GM21529 (cell line): ENCODE measurements at regions not wholly inside any gene's neighbourhood (a gene's known extent, or its start where the extent isn't known, plus 50 kb on each side); places are given as distances from the start of the nearest gene placed in this dataset.
"Not testable (repeated sequence)": the region's sequence is repeated elsewhere in the genome, so short reads cannot be mapped to it uniquely, and the experiment has no call there.

ENCODE experiments used
- ATAC-seq: cut with Tn5 transposase; IDR thresholded peaks from one replicate; pipeline ENCODE4 v1.9.1; 2021; ENCODE audit not compliant: unreplicated experiment

DNA sequence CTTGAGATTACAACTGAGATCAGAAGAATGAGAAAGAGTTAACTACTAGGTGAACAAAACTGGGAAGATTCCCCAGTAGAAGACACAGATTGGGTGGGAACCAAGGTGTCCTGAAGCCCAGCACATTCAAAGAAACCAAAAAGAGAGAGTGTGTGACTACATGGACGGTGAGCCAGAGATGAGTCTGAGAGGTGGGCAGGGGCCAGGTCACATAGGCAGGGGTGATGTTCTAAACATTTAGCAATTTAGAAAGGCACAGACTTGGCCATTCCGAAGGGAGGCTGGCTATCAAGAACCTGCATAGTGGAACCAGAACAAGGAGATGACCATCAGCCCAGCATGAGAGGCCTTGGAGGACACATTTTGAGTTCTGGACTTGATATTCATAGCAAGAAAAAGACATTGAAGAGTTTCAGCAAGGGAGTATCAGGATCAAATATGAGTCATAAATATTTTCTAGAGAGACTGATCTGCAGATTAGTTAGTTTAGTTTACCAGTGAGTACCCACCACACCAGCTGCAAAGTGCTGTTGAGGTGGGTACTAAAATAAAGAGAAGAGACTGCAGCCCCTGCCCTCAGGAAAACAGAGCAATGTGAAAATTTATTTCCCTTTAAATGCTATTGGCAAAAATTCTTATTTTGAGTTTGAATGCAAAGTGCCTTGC lies 340.5 kb upstream of the PRDM1 start:
- ATAC-seq, result peak; percentile 40

GRCh38 chr6:105744815-105745214 lies 341.3 kb upstream of the PRDM1 start:
- ATAC-seq, result no peak

DNA sequence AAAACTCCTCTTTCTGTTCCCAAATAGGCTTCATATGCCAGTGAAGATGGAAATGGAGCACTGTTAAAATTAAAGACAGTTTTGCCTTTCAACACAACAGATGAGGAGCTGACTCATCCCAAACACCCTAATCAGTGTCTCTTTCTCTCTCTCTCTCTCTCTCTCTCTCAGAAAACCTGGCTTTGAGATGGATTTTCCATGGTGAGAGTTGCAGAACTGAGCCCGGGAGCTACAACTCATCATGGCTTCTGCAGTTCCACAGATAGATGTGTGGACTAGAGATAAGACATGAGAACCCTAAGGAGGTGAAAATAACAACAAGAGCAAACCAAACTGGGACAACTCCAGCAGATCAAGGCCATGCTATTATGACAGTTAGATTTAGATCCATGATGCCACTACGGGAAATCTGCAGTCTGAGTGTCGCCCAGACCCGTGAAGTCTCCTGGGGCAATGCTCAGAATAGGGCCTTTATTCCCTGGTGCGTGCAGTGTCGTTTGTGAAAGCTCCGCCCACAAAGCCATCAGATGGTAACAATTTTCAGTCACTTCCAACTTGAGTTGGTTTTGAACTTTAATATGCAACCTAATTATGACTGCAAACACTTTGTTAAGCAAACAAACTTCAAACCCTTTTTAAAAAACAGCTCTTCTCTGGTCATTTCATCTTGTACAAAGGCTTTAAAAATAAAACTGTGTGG lies 338.2 kb upstream of the PREP start:
- no peak for ATAC-seq

GRCh38 chr6:105739764-105740163 lies 336.9 kb upstream of the PREP start:
- no peak for ATAC-seq

- no peak for ATAC-seq
Observed at GRCh38 chr6:105733556-105734162, 330.8 kb upstream of the PREP start.

- ATAC-seq, result no peak
Observed at GRCh38 chr6:105728995-105729394, 326.1 kb upstream of the PREP start.

GRCh38 chr6:105726902-105727655 lies 324.2 kb upstream of the PREP start:
- no peak for ATAC-seq

DNA sequence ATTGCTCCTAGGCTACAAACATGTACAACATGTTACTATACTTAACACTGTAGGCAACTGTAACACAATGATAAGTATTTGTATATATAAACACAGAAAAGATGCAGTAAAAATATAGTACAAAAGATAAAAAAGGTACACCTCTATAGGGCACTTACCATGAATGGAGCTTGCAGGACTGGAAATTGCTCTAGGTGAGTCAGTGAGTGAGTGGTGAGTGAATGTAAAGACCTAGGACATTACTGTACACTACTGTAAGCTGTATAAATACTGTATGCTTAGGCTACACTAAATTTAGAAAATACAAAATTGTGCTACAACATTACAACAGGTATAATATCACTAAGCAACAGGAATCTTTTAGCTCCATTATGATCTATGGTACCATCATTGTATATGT lies 312.0 kb upstream of the PREP start:
- ATAC-seq, result no peak

DNA sequence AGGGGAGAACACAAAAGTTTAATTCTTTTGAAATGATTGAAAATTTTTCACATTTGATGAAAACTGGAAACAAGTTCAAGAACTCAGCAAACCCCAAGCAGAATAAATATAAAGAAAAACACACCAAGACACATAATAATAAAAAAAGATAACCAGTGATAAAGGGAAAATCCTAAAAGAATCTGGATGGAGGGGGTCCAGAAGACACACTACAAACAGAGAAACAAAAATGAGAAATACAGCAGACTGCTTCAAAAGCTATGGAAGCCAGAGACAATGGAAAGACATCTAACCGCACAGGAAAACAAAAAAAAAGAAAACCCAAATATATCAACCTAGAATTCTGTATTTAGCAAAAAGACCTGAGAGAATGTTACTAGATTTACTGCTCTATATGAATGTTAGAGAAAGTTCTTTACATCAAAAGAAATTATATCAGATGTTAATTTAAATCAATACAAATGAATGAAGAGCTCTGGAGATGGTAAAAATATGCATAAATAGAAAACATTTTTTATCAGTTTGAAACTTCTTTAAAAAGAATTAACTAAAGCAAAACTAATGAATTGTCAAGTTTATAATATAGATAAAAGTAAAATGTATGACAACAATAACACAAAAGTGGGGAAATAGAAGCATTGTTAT lies 310.7 kb upstream of the PREP start:
- ATAC-seq, result no peak

- ATAC-seq, result no peak
Observed at GRCh38 chr6:105711216-105711615, 308.3 kb upstream of the PREP start.

GRCh38 chr6:105705608-105706007 lies 302.7 kb upstream of the PREP start:
- ATAC-seq, result no peak

- ATAC-seq, result no peak
Observed at GRCh38 chr6:105695461-105695860, 292.6 kb upstream of the PREP start.

DNA sequence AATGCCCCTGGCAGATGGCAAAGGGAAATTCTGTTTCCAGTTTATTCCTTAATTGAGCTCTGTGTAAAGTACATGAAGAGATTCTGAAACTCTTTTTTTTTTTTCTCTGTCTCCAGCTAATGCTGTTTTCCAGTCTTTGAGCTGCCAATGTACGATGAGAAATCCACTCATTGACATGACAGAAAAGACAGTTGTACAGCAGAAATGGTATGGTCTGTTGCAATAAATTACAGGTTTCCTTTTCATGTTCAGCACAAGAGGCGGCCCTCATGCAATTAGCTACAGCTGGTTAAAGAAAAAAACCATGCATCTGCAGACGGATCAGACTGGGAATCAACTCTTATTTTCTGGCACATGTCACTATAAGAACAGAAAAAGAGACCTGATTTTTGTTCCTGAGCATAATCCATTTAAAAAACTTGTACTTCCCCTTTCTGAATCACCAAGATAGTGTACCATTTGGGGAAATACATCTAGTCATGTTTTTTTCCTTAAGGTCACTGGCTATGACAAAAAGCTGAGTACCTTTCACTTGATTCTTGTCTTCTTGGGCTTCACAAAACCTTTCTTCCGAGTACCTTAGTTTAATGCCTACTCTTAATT lies 289.8 kb upstream of the PREP start:
- ATAC-seq, result no peak

DNA sequence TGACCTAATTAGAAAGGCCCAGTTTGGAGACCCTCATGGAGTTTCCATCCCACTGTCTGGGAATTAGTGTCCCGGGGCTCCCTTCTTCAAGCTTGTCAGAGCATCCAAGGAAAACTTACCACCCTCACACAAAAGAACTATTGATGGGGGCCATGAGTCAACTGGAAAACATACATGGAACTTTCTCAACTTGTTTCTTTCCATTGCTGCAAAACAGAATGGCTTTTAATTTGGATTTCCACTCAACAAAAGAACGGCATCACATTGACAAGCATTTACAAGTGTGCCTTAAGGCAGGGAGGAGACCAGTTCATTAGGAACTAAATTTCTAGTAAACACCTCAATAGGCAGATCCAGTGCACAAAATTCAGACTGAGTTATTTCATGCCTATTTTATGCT lies 289.1 kb upstream of the PREP start:
- ATAC-seq, result no peak

GRCh38 chr6:105691081-105691480 lies 288.2 kb upstream of the PREP start:
- no peak for ATAC-seq

DNA sequence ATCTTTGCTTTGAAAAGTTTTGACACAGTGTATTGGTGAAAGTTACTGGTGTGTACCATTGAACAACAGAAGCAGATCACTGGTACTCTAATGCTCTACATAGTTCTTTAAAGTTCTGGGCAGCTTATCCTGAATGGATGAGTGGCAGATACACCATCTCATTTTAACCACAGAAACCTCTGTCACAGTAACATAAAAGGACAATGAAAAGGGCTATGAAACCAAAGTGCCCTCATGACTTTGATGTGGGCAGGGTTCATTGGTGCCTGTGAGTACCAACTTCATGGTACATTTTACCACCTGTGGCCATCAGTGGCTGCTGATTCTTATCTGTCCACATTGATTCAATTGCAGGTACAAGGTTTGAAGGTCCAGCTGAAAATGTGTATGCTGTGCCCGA lies 285.7 kb upstream of the PREP start:
- ATAC-seq, result no peak

DNA sequence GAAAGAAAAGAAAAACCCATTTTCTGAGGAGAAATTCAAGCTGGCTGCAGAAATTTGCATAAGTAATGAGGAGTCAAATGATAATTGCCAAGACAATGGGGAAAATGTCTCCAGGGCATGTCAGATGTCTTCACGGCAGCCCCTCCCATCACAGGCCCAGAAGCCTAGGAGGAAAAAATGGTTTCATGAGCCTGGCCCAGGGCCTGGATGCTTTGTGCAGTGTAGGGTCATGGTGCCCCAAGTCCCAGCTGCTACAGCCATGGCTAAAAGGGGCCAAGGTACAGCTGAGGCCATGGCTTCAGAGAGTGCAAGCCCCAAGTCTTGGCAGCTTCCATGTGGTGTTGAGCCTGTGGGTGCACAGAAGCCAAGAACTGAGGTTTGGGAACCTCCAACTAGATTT lies 283.9 kb upstream of the PREP start:
- not testable (repeated sequence) for ATAC-seq

GRCh38 chr6:105681061-105681460 lies 278.2 kb upstream of the PREP start:
- ATAC-seq, result no peak

GRCh38 chr6:105680131-105680530 lies 277.2 kb upstream of the PREP start:
- no peak for ATAC-seq

- ATAC-seq, result no peak
Observed at GRCh38 chr6:105678516-105678915, 275.6 kb upstream of the PREP start.
